Activated naive CD4-positive, alpha-beta T cell treated with anti-CD3 and anti-CD28 coated beads for 36 hours (primary cell): ENCODE measurements at regions not wholly inside any gene's neighbourhood (a gene's known extent, or its start where the extent isn't known, plus 50 kb on each side); places are given as distances from the start of the nearest gene placed in this dataset.

Experiments
- CTCF ChIA-PET: fragments of 350-600 bp; sonication (Branson Sonifier 250); formaldehyde crosslinking; loops from one replicate; lab custom pipeline; 2021; ENCODE audit warnings: antibody characterized with exemption; lab: Charles Lee
- DNase-seq: peaks from one replicate; pipeline ENCODE4 v3.0.0-alpha.2; 2020
- H3K27ac Mint-ChIP-seq: one replicate; pipeline ENCODE4 v1.8.0; 2021; ENCODE audit warnings: mild to moderate bottlenecking, mixed read lengths
- H3K27me3 Mint-ChIP-seq: one replicate; pipeline ENCODE4 v1.8.0; 2021; ENCODE audit warnings: low read depth, mixed read lengths
- H3K36me3 Mint-ChIP-seq: one replicate; pipeline ENCODE4 v1.8.0; 2021; ENCODE audit warnings: low read depth, mixed read lengths
- H3K4me1 Mint-ChIP-seq: one replicate; pipeline ENCODE4 v1.8.0; 2021; ENCODE audit warnings: low read depth, mixed read lengths
- H3K4me3 Mint-ChIP-seq: one replicate; pipeline ENCODE4 v1.8.0; 2021; ENCODE audit warnings: mild to moderate bottlenecking, moderate library complexity, mixed read lengths
- H3K9me3 Mint-ChIP-seq: one replicate; pipeline ENCODE4 v1.8.0; 2021; ENCODE audit warnings: mixed read lengths
- intact Hi-C: fragments of 100-400 bp; cut with micrococcal nuclease; formaldehyde crosslinking; loops from one replicate; pipeline ENCODE4 v1.15.1; 2023

DNA sequence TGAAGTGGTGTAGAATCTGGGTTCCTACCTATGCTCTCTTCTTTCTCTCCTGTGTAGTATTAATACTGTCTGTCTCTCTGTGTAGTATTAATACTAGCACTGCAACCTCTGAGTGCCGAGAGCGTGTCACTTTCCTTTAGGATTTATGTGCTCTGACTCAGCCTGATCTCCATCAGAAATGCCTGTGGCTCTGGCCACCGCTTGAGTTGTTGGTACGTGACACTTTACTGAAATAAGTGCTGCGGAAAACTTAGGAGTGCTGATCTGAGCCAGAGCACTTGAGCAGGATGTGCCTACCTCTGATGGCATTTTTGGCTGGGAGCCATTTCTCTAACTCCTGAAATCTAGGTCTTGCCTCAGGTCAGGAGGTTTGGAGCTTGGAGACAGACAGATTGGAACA lies 807.4 kb downstream of the SQOR start:
- Mint-ChIP-seq H3K27ac (no peak overlapping the region), H3K4me3 (no peak overlapping the region)

DNA sequence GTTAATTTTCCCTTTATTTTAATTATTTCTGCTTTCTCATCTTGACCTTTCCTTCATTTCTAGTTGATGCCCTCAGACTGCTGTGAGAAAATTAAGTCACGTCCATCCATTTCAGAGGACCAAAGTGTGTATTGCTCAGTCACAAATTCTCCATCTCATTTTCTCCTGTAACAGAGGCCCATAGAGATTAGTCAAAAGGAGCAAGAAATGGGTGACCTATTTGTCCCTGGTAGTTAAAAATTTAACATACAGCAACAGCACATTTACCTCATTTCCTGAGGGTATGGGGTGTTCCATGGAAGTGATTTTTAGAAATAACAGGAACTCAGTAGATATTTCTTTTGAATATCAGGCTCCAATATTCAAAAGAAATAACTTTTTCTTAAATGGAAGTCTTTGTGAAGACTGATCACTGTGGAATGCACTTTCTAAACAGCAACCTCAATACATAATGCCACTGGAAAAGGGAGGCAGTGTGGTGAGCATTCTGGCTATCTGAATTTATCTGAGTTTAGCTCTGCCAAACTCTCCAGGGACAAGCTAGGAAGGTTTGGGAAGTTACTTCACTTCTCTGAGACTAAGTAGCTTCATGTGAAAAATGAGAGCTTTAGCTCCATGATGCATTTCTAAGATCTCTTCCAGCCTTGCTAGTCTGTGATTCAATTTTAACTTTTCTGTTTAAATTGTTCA lies 808.2 kb downstream of the SQOR start:
- CTCF ChIA-PET, result no interaction called here
- peaks cover 3% of the 10 kb centered on the region for H3K9me3 Mint-ChIP-seq
- no peaks in the 10 kb centered on the region for H3K4me1 Mint-ChIP-seq
- DNase-seq, result no peak
- peaks cover 2% of the 10 kb centered on the region for H3K27me3 Mint-ChIP-seq
- no peak overlapping the region for H3K27ac Mint-ChIP-seq
- H3K4me3 Mint-ChIP-seq, result no peak overlapping the region
- no peaks in the 10 kb centered on the region for H3K36me3 Mint-ChIP-seq
- intact Hi-C loops, result no loop called here

More for the DNA sequence above, 807.4 kb downstream of the SQOR start:
- H3K9me3 Mint-ChIP-seq, result peaks cover 3% of the 10 kb centered on the region
- H3K36me3 Mint-ChIP-seq, result no peaks in the 10 kb centered on the region
- no peaks in the 10 kb centered on the region for H3K4me1 Mint-ChIP-seq
- H3K27me3 Mint-ChIP-seq, result peaks cover 2% of the 10 kb centered on the region
- no peak for DNase-seq
- intact Hi-C loops, result no loop called here
- CTCF ChIA-PET, result no interaction called here

DNA sequence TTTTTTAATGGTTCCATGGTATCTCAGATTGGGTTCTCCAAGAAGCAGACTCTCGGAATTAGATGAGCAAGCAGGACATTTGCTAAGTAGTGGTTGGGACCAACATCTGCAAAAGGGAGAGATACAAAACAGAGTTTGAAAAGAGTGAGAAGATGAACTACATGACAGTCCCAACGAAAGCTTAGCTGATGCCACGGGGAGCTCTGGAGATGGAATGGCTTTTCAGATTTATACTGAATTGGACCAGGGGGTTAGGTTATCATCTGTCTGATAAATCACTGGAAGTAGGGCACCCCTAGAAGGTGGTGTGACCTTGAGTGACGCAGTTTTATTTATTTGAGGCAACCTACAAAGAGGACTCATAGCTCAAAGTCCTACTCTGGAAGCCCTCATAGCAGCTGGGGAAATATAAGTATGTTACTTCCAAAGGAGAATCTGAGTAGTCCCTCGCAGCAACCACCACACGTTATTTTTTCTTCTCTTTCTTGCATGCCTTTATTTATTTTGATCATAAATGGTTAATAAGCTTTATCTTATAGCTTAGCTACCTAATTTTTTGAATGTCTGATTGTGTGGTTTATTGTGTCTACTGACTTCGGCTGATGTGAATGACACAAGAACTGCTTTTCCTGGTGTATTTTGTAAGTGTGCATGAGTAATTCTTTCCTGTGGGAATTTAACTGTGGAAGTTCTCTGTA lies 815.4 kb downstream of the SQOR start:
- Mint-ChIP-seq H3K27me3 (no peaks in the 10 kb centered on the region), H3K4me1 (no peaks in the 10 kb centered on the region), H3K36me3 (no peaks in the 10 kb centered on the region), H3K9me3 (peaks cover 1% of the 10 kb centered on the region), H3K27ac (no peak overlapping the region), H3K4me3 (no peak overlapping the region)
- no peak for DNase-seq
- intact Hi-C loops, result no loop called here
- CTCF ChIA-PET, result no interaction called here

DNA sequence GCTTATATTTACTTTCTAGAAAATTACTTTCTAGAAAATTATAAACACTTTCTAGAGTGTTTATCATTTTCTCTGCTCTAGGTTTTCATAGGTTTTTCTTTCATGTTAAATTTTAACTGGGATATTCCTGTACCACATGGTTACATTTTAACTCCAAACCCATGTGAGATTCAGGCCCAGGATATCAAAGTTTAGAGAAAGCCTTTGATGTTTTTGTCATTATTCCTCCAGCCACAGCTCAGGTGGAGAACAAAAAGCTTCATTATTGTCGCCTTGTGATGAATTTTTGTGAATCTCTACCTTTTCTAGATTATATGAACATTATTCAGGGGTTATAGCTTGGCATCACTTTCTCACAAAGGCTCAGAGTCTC lies 816.0 kb downstream of the SQOR start:
- DNase-seq, result no peak
- CTCF ChIA-PET, result no interaction called here
- Mint-ChIP-seq H3K27ac (no peak overlapping the region), H3K4me1 (no peaks in the 10 kb centered on the region), H3K36me3 (no peaks in the 10 kb centered on the region), H3K9me3 (no peaks in the 10 kb centered on the region), H3K27me3 (no peaks in the 10 kb centered on the region), H3K4me3 (no peak overlapping the region)
- intact Hi-C loops, result no loop called here

DNA sequence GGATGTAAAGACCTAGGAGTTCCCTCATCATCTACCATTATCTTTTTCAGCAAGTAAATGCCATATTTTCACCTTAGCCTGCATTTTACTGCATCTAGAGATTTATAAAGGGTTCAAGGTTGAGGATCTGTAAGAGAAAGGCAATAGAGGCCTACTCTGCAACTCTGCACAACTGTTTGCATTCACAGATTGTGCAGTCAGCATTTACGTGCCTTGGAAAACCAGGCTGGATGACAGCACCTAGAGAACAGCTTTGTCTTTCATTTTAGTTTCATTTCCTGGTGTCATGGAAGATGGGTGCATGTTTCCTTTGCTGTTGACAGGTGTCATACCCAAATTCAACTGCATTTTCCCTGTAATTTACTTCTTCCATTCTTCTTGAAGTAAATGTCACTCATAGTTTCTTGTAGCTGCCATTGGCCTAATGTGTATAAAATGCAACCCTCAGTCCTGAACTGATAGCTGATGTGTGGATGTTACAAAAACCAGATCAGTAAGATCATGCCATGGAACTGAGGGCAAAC lies 817.5 kb downstream of the SQOR start:
- no peaks in the 10 kb centered on the region for H3K36me3 Mint-ChIP-seq
- intact Hi-C loops, result no loop called here
- CTCF ChIA-PET, result no interaction called here
- H3K27me3 Mint-ChIP-seq, result no peaks in the 10 kb centered on the region
- H3K4me1 Mint-ChIP-seq, result no peaks in the 10 kb centered on the region
- DNase-seq, result no peak
- H3K27ac Mint-ChIP-seq, result no peak overlapping the region
- H3K4me3 Mint-ChIP-seq, result no peak overlapping the region
- H3K9me3 Mint-ChIP-seq, result no peaks in the 10 kb centered on the region

DNA sequence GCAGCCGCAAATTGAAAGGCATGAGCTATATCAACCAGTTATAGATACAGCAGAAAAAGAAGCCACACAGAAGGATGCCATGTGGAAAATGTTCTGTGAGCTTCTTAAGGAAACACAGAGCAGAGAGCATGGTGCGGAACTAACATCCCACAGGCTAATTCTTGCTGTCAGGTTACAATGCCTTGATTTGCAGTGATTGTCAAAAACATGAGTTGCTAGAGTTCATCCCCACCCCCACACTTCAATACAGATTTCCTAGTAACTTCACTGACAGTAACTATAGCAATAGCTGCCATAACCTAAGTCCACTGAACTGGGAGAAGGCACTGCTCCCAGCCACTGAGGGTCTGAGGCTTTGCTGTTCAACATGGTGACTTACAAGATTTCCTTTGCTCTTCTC lies 821.6 kb downstream of the SQOR start:
- Mint-ChIP-seq H3K4me1 (no peaks in the 10 kb centered on the region), H3K9me3 (peaks cover 2% of the 10 kb centered on the region), H3K4me3 (no peak overlapping the region), H3K36me3 (no peaks in the 10 kb centered on the region), H3K27ac (no peak overlapping the region), H3K27me3 (no peaks in the 10 kb centered on the region)
- CTCF ChIA-PET, result no interaction called here
- intact Hi-C loops, result no loop called here
- no peak for DNase-seq

DNA sequence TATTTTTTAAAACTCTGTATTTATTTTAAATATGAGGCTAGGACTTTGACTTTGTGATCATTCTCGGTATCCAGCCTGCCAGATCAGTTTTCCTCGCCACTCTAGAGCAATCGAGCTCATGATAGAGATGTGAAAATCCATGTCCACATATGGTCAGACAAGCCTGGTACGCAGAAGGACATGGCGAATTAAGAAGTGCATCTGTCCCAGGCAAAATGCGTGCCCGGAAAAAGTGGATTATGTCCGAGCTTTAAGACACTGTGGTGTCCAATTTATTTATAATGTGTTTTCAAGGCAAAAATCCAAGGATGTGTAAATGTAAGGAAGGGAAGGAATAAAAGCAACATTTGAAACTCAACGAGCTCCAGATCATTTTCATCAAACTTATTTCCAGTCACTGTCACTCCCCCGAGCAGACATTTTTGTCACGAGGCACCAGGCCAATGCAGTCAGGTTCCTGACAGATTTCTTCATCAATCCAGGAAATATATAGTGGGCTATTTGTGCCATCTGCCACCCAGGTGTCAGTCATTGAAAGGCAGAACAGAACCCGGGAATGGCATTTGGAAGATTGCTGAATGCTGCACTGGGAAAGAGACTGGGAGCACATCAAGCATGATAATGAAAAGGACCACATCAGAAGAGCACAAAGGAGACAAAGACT lies 825.7 kb downstream of the SQOR start:
- DNase-seq, result no peak
- intact Hi-C loops, result no loop called here
- Mint-ChIP-seq H3K4me3 (no peak overlapping the region), H3K27ac (no peak overlapping the region), H3K9me3 (peaks cover 2% of the 10 kb centered on the region), H3K4me1 (no peaks in the 10 kb centered on the region), H3K36me3 (no peaks in the 10 kb centered on the region), H3K27me3 (no peaks in the 10 kb centered on the region)
- CTCF ChIA-PET, result no interaction called here

DNA sequence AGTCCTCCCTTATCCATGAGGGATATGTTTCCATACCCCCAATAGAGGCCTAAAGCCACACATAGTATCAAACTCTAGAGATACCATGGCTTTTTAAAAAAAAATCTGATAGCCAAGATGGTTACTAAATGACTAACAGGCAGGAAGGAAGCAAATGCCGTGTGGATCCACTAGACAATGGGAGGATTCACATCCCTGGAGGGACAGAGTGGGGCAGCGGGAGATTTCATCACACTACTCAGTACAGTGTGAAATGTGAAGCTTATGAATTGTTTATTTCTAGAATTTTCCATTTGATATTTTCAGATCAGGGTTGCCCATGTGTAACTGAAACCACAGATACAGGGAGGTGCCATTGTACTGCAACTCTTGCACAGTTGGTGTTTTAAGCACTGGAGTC lies 826.6 kb downstream of the SQOR start:
- intact Hi-C loops, result no loop called here

DNA sequence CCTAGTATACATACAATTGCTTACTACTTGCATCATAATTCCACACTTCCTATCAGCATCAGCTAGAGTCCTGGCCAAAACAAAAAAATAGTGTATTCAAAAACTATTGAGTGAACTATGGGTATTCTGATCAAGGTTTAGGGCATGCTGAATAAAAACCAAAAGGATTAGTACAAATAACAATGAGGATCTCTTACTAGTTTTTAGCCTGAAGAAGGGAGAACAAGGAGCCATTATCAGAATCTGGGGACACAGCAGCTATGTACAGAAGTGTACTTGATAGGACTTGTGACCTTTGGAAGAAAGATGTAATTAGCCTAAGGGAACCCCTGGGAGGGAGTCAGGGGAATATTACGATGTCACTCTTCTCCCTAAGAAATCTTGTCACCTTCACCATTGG lies 832.2 kb downstream of the SQOR start:
- peaks cover 2% of the 10 kb centered on the region for H3K9me3 Mint-ChIP-seq
- CTCF ChIA-PET, result no interaction called here

More for the DNA sequence above, 826.6 kb downstream of the SQOR start:
- peaks cover 4% of the 10 kb centered on the region for H3K9me3 Mint-ChIP-seq
- no peak overlapping the region for H3K27ac Mint-ChIP-seq
- H3K36me3 Mint-ChIP-seq, result no peaks in the 10 kb centered on the region
- CTCF ChIA-PET, result no interaction called here
- DNase-seq, result no peak
- H3K4me1 Mint-ChIP-seq, result no peaks in the 10 kb centered on the region
- no peak overlapping the region for H3K4me3 Mint-ChIP-seq
- no peaks in the 10 kb centered on the region for H3K27me3 Mint-ChIP-seq

DNA sequence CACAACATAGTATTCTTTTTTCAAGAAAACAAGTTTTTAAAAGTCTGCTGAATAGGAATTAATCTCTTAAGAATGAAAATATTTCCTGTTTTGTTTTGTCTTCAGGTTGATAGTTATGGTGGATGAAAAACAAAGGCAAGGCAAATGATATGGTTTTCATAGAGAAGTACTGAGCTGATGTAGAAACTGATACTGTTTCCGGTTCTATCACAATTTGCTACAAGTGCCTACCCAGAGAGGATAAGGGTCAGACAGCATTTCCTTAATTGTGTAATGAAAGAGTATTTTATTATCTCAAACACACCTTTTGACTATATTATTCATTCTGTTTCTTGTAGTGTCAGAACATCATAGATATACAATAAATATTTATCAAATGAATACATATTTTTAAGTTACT lies 836.3 kb downstream of the SQOR start:
- CTCF ChIA-PET, result no interaction called here
- Mint-ChIP-seq H3K36me3 (no peaks in the 10 kb centered on the region), H3K9me3 (peaks cover 5% of the 10 kb centered on the region)

More for the DNA sequence above, 832.2 kb downstream of the SQOR start:
- Mint-ChIP-seq H3K27me3 (no peaks in the 10 kb centered on the region), H3K27ac (no peak overlapping the region), H3K36me3 (no peaks in the 10 kb centered on the region), H3K4me3 (no peak overlapping the region), H3K4me1 (no peaks in the 10 kb centered on the region)
- intact Hi-C loops, result no loop called here
- DNase-seq, result no peak

DNA sequence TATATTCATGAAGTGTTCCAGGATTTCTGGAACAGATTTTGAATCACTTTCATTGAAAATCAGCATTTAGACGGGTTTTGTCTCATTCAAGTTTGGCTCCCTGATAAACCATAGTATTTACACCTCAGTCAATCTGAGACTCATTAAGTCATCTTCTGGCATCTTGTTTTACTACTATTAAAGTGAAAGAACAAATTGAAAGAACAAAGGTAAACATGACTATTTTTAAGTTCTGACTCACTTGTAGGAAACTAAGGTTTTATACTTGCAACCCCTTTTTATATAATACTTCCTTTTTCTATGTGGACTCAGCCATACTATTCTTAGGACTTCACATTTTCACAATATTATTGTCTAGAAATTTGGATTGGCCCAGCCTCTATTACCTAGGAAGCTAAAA lies 854.4 kb downstream of the SQOR start:
- H3K27me3 Mint-ChIP-seq, result no peaks in the 10 kb centered on the region
- no peak overlapping the region for H3K4me3 Mint-ChIP-seq
- peaks cover 4% of the 10 kb centered on the region for H3K9me3 Mint-ChIP-seq
- DNase-seq, result no peak
- H3K27ac Mint-ChIP-seq, result no peak overlapping the region
- CTCF ChIA-PET, result no interaction called here
- H3K4me1 Mint-ChIP-seq, result no peaks in the 10 kb centered on the region
- H3K36me3 Mint-ChIP-seq, result no peaks in the 10 kb centered on the region
- intact Hi-C loops, result no loop called here

More for the DNA sequence above, 836.3 kb downstream of the SQOR start:
- Mint-ChIP-seq H3K27me3 (no peaks in the 10 kb centered on the region), H3K4me1 (no peaks in the 10 kb centered on the region), H3K27ac (no peak overlapping the region), H3K4me3 (no peak overlapping the region)
- DNase-seq, result no peak
- intact Hi-C loops, result no loop called here

DNA sequence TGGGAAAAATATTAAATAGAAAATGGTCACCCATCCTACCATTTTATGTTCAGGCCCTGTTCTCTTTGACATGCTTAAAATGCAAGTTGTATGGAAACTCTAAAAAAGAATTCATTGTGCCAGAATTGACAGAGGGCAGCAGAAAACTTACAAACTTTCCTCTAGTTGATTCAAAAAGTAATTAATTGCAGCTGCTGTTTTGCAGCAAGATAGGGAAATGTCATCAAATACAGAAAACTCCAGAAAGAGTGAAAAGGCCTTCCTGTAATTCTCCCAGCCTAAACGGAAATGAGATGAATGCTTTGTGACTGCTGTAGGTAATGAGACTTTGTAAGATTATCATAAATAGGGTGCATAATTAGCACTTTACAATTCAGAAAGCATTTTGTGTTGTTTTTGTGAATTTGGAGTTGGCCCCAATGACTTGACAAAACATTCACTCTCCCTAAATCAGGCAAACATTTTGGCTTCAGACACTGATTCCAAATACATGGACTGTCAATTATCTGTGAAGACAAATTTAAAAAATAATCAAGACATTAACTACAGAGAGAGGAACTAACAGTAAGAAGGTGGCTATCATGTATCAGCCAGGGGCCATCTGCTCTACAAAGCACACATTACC lies 861.8 kb downstream of the SQOR start:
- Mint-ChIP-seq H3K4me3 (no peak overlapping the region), H3K36me3 (no peaks in the 10 kb centered on the region), H3K4me1 (no peaks in the 10 kb centered on the region), H3K27me3 (no peaks in the 10 kb centered on the region), H3K27ac (no peak overlapping the region), H3K9me3 (peaks cover 11% of the 10 kb centered on the region)
- CTCF ChIA-PET, result no interaction called here
- intact Hi-C loops, result no loop called here
- DNase-seq, result no peak
